Neural crest cell (in vitro differentiated cells): ENCODE measurements at regions not wholly inside any gene's neighbourhood (a gene's known extent, or its start where the extent isn't known, plus 50 kb on each side); places are given as distances from the start of the nearest gene placed in this dataset.

ENCODE experiments used
- DNase-seq: peaks from one replicate; pipeline ENCODE4 v3.0.0; 2021; ENCODE audit warnings: low read depth, mixed read lengths, low spot score
- H3K27ac Mint-ChIP-seq: one replicate; pipeline ENCODE4 v1.8.0; 2021; ENCODE audit warnings: mild to moderate bottlenecking, mixed read lengths; ENCODE audit not compliant: unreplicated experiment
- H3K27me3 Mint-ChIP-seq: 2 replicates; pipeline ENCODE4 v1.8.0; 2021; ENCODE audit warnings: low read depth, mild to moderate bottlenecking, mixed read lengths
- H3K36me3 Mint-ChIP-seq: 2 replicates; pipeline ENCODE4 v1.8.0; 2021; ENCODE audit warnings: low read depth, mild to moderate bottlenecking, mixed read lengths
- H3K4me1 Mint-ChIP-seq: 2 replicates; pipeline ENCODE4 v1.8.0; 2021; ENCODE audit warnings: mixed read lengths
- H3K4me3 Mint-ChIP-seq: one replicate; pipeline ENCODE4 v1.8.0; 2021; ENCODE audit warnings: mild to moderate bottlenecking, mixed read lengths
- H3K9me3 Mint-ChIP-seq: 2 replicates; pipeline ENCODE4 v1.8.0; 2021; ENCODE audit warnings: mixed read lengths
- TF ChIP-seq, protein P1 (sequence below): fragments of 200-600 bp; sonication (generic); conservative IDR thresholded peaks from 2 replicates; pipeline ENCODE4 v1.5.0; 2021; ENCODE audit warnings: antibody characterized with exemption, mild to moderate bottlenecking

DNA sequence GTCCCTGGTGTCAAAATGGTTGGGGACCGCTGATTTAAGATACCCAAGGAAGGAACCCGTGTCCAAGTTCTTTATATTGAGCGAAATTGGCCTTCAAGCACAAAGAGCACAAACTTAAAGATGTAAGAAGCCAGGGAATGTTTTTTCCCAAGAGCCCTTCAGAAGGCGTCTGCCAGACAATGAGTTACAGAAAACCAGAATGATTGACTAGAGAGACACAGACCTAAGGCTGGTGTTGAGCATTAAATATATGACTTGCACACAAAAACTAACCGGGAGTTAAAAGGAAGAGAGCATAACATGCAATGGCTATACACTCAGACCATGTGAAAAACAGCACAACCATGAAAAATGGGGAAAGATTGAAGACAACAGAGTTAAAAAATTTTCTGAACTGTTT lies 157.5 kb upstream of the FAM9B start:
- Mint-ChIP-seq H3K36me3 (no peaks in the 10 kb centered on the region), H3K4me1 (peaks cover 10% of the 10 kb centered on the region), H3K9me3 (peaks cover 10% of the 10 kb centered on the region), H3K27me3 (no peaks in the 10 kb centered on the region), H3K27ac (no peak overlapping the region), H3K4me3 (no peak overlapping the region)
- DNase-seq: no peak
- TF ChIP-seq, protein P1, sequence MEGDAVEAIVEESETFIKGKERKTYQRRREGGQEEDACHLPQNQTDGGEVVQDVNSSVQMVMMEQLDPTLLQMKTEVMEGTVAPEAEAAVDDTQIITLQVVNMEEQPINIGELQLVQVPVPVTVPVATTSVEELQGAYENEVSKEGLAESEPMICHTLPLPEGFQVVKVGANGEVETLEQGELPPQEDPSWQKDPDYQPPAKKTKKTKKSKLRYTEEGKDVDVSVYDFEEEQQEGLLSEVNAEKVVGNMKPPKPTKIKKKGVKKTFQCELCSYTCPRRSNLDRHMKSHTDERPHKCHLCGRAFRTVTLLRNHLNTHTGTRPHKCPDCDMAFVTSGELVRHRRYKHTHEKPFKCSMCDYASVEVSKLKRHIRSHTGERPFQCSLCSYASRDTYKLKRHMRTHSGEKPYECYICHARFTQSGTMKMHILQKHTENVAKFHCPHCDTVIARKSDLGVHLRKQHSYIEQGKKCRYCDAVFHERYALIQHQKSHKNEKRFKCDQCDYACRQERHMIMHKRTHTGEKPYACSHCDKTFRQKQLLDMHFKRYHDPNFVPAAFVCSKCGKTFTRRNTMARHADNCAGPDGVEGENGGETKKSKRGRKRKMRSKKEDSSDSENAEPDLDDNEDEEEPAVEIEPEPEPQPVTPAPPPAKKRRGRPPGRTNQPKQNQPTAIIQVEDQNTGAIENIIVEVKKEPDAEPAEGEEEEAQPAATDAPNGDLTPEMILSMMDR: no peak

DNA sequence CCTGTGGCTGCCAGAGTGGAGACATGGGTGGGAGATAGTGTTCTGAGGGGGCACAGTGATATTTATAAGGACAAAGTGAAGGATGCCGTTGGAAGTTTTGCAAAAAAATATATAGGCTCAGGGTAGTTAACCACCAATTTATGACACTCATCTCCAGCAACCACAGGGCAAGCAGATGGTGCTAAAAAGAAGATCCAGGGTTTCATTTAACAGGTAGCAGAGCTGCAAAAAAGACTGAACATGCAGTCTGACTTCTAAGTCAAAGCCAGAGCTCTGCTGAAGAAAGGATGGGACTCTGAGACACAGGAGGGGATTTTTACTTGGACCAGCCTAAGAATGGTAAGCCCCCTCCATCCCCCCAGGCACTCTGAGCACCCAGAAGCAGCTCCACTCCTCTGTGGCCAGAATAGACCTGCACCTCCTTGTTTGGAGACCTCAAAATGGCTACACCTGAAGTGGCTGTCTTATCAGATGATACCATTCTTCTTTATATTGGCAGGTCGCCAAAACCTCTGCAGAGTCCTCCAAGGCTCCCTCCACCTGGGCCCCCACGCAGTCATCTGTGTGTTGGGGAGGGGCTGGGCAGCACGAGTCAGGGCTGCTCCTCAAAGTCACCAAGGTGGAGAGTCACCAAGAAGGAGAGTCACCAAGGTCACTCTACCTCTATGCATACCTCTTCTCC lies 161.4 kb upstream of the FAM9B start:
- DNase-seq: no peak
- no peak overlapping the region for H3K27ac Mint-ChIP-seq
- no peak overlapping the region for H3K4me3 Mint-ChIP-seq
- no peaks in the 10 kb centered on the region for H3K27me3 Mint-ChIP-seq
- peaks cover 3% of the 10 kb centered on the region for H3K4me1 Mint-ChIP-seq
- H3K9me3 Mint-ChIP-seq: peaks cover 13% of the 10 kb centered on the region
- TF ChIP-seq, protein P1: no peak
- H3K36me3 Mint-ChIP-seq: no peaks in the 10 kb centered on the region

DNA sequence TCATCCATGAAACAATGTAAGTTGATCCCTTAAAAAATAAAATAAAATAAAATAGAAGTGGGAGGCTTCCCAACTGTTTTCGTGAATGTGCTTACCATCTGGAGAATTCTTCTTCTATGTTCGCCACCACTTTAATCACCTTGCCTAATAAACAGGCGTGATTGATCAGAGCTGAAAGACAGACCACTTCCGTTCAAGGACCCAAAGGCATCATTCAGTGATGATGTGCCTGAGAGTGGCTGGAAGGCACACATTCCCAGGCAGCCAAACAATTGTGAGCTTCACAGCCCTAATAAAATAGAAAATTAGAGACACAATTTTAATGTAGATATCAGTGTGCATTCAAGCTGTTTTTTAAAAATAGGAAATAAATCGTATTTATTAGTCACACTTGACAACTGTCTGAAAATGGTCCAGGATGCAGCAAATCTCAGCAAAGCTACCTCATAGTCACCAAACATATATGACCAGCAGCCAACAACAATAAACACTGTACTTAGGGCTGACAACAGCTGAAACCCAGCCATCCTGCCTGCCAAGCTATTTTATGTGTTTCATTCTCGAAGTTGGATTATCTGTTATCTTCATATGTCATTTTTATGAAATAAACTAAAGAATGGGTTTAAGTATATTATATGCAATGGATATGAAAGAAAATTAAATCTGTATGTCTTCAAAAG lies 163.2 kb upstream of the FAM9B start:
- H3K27me3 Mint-ChIP-seq: no peaks in the 10 kb centered on the region
- H3K36me3 Mint-ChIP-seq: no peaks in the 10 kb centered on the region
- peaks cover 13% of the 10 kb centered on the region for H3K9me3 Mint-ChIP-seq
- no peak overlapping the region for H3K4me3 Mint-ChIP-seq
- no peak for DNase-seq
- peaks cover 3% of the 10 kb centered on the region for H3K4me1 Mint-ChIP-seq
- TF ChIP-seq, protein P1: no peak
- no peak overlapping the region for H3K27ac Mint-ChIP-seq

DNA sequence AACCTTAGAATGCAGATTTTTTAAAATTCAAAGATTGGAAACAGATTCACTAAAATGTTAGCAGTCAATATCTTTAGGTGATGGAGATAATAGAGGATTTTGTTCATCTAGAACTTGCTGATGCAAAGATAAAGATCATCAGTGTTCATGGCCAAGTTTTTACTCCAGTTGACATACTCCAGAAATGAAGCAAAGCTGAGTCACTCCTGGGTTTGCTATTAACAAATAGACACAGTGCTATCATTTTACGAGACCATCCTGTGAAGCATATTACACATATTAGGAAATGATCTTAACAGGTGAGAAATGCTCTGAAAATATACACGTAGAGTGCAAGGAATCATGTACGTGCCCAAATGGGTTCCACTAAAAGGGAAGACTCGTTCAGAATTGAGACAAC lies 170.6 kb upstream of the FAM9B start:
- peaks cover 10% of the 10 kb centered on the region for H3K9me3 Mint-ChIP-seq
- peaks cover 3% of the 10 kb centered on the region for H3K27me3 Mint-ChIP-seq
- H3K27ac Mint-ChIP-seq: no peak overlapping the region
- DNase-seq: no peak
- peaks cover 13% of the 10 kb centered on the region for H3K4me1 Mint-ChIP-seq
- TF ChIP-seq, protein P1: no peak
- no peaks in the 10 kb centered on the region for H3K36me3 Mint-ChIP-seq
- no peak overlapping the region for H3K4me3 Mint-ChIP-seq

DNA sequence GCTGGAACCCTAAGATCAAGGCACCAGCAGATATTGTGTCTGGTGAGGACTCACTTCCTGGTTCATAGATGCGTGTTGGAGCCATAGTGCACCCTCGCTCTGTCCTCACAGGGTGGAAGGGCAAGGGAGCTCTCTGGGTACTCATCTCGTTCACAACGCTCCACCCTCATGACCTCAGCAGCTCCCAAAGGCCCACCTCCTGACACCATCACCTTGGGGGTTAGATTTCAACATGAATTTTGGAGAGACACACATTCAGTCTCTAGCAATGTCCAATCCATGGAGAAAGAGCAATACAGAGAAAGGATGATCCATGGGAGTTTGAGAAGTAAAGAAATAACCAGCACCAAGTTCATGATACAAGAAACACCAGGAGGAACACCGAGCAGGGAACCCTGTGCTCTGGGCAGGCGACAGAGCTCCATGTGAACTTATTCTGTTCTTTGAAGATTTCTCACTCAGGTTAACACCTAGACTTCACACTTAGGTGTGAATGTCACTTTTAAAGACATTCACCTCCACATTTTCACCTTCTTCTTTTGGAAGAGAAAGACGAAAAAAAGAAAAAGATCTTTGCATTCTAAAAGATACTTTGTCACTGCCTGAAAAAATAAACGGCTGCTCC lies 171.8 kb upstream of the FAM9B start:
- H3K4me1 Mint-ChIP-seq: peaks cover 13% of the 10 kb centered on the region

More for the DNA sequence above, 171.8 kb upstream of the FAM9B start:
- Mint-ChIP-seq H3K27me3 (peaks cover 3% of the 10 kb centered on the region), H3K9me3 (peaks cover 10% of the 10 kb centered on the region), H3K36me3 (no peaks in the 10 kb centered on the region), H3K27ac (no peak overlapping the region), H3K4me3 (no peak overlapping the region)
- DNase-seq: no peak
- TF ChIP-seq, protein P1: no peak
